Activated naive CD4-positive, alpha-beta T cell treated with anti-CD3 and anti-CD28 coated beads, Interleukin-2, amount 50 U/mL, for 72 hours (primary cell): ENCODE measurements at regions not wholly inside any gene's neighbourhood (a gene's known extent, or its start where the extent isn't known, plus 50 kb on each side); places are given as distances from the start of the nearest gene placed in this dataset.

Experiments used
- ATAC-seq, 2 donors: fragments of 150-1000 bp; cut with Tn5 transposase; 2 replicates each; pipeline ENCODE4 v1.10.0; 2021; ENCODE audit warnings: mild to moderate bottlenecking in 2 of 2, moderate library complexity in 2 of 2
- DNase-seq, 2 donors: peaks; one replicate each; pipeline ENCODE4 v3.0.0; 2021 to 2022; ENCODE audit warnings: low spot score in 2 of 2
- H3K27ac Mint-ChIP-seq, 2 donors: one replicate each; pipeline ENCODE4 v1.8.0; 2022; ENCODE audit warnings: mild to moderate bottlenecking in 2 of 2, mixed read lengths in 2 of 2
- H3K36me3 Mint-ChIP-seq, 2 donors: one replicate each; pipeline ENCODE4 v1.8.0; 2022; ENCODE audit warnings: mixed read lengths in 2 of 2
- H3K9me3 Mint-ChIP-seq, 2 donors: one replicate each; pipeline ENCODE4 v1.8.0; 2022; ENCODE audit warnings: mixed read lengths in 2 of 2

- Mint-ChIP-seq H3K36me3 (no peaks in the 10 kb centered on the region), H3K9me3 (no peaks in the 10 kb centered on the region), H3K27ac (peak overlapping the region in 1 of 2 donors; percentile 61)
- no peak for DNase-seq
- no peak for ATAC-seq
Measured at GRCh38 chr10:78770167-78771090, 298.3 kb upstream of the ZMIZ1 start.

GRCh38 chr10:78771260-78771659 is 297.5 kb upstream of the ZMIZ1 start:
- no peaks in the 10 kb centered on the region for H3K9me3 Mint-ChIP-seq
- DNase-seq, result no peak
- peak overlapping the region in 1 of 2 donors; percentile 15 for H3K27ac Mint-ChIP-seq
- H3K36me3 Mint-ChIP-seq, result no peaks in the 10 kb centered on the region
- no peak for ATAC-seq

DNA sequence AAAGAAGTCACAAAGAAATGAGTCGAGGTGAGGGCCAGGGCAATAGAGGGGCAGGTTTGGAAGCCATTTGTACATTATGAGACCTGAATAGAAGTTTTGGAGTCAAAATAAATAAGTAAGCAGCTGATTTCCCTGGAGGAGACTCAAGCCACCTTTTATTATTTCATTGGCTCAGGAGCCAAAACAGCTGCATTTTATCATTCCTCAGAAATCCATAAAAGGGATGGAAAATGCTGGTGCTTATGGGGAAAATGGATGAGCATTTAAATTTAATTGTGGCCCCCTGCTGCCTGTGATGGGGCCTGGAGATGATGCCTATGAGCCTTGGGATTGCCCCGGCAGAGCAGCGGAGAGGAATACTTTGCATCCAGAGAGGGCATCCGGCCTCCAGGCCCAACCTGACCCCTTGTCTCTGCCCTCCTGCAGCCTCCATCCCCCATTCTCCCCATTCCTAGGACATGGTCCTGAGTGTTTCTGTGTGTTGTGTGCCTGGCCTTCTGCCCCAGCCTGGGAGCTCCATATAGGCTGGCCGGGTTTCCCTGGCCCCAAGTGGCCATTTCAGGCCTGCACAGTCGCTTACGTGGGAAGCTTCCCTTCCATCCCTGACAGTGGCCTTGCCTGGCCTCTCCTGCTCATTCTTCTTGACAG is 296.8 kb upstream of the ZMIZ1 start:
- ATAC-seq (no peak), DNase-seq (no peak)
- H3K27ac Mint-ChIP-seq, result peak overlapping the region in 1 of 2 donors; percentile 15
- no peaks in the 10 kb centered on the region for H3K36me3 Mint-ChIP-seq
- H3K9me3 Mint-ChIP-seq, result no peaks in the 10 kb centered on the region

- DNase-seq (no peak), ATAC-seq (no peak)
- Mint-ChIP-seq H3K9me3 (no peaks in the 10 kb centered on the region), H3K36me3 (no peaks in the 10 kb centered on the region), H3K27ac (no peak overlapping the region)
Measured at GRCh38 chr10:78772486-78772885, 296.3 kb upstream of the ZMIZ1 start.

DNA sequence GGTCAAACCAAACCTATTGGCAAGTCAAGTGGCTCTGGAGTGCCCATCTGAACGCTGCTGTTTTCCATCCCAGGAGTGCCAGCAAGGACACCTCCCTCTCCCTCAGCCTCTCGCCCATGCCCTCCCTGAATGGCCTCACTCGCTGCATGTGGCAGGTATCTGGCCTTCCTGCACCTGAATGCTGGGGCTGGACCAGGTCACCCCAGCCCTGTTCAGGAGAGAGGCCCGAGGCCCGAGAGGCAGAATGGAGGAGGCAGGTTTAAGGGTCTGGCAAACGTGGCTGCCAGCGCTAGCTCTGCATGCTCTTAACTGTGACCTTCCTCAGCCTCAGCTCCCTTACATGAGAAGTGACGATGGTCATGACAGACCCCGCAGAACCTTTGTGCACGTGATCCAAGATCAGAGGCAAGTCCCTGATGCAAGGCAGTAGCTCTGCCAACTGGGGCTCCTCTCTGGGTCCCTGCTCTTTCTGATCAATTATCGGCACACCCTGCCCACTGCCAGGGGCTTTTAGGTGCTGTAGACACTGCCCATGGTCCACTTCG is 295.7 kb upstream of the ZMIZ1 start:
- no peak for ATAC-seq
- Mint-ChIP-seq H3K27ac (no peak overlapping the region), H3K36me3 (no peaks in the 10 kb centered on the region), H3K9me3 (no peaks in the 10 kb centered on the region)
- no peak for DNase-seq

DNA sequence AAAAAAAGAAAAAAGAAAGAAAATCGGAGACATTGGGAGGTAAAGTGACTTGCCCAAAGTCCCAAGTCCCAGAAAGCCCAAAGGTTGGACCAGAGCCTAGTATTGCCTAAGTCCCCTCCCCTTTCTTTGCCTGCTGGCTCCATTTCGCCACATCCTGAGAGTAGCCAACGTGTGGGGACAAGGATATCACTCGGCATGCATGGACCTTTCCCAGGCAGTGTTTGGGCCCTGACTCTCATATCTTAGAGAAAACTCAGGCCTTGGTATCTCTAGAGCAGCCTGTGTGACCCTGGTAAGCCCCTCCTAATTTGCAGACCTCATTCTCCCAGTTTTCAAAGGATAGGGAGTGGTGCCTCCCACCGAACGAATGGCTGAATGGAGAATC is 294.2 kb upstream of the ZMIZ1 start:
- Mint-ChIP-seq H3K27ac (no peak overlapping the region), H3K36me3 (no peaks in the 10 kb centered on the region), H3K9me3 (no peaks in the 10 kb centered on the region)
- DNase-seq (no peak), ATAC-seq (no peak)

DNA sequence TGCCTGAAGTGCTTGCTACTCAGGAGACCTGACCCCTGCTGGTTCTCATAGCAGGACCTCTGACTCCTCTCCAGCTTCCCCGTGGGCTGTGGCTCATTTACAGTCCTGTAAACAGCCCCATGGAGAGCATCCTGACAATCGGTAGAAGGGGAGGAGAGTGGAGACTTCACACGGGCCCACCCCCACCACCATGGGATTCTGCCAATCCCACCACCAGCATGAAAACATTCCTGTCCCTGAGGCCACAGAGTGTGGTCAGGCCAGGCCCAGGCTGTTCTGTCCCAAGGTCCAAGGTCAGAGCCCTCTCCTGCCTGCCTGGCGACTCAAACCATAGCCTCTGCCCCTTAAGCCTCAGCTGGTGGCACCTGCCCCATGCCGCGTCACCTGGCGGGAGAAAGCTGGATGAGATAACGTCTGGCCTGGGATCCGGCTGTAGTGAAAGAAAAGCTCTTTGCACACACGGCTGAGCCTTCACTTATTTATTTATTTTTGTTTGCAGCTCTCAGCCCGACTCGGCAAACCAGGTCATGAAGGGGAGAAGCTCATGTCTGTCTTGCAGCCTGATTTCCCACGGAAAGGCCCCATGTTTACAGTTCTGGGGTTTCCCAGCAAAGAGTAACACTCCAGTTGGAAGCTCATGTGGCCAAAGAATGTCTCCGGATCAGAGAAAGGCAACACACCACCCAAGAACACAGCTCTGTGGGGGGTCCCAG is 293.6 kb upstream of the ZMIZ1 start:
- ATAC-seq (no peak), DNase-seq (no peak)
- Mint-ChIP-seq H3K9me3 (no peaks in the 10 kb centered on the region), H3K36me3 (no peaks in the 10 kb centered on the region), H3K27ac (no peak overlapping the region)

GRCh38 chr10:78775891-78776290 is 292.9 kb upstream of the ZMIZ1 start:
- no peaks in the 10 kb centered on the region for H3K36me3 Mint-ChIP-seq
- H3K27ac Mint-ChIP-seq, result no peak overlapping the region
- no peaks in the 10 kb centered on the region for H3K9me3 Mint-ChIP-seq
- DNase-seq (no peak), ATAC-seq (no peak)

- no peaks in the 10 kb centered on the region for H3K9me3 Mint-ChIP-seq
- no peaks in the 10 kb centered on the region for H3K36me3 Mint-ChIP-seq
- DNase-seq, result no peak
- no peak for ATAC-seq
- H3K27ac Mint-ChIP-seq, result no peak overlapping the region
Measured at GRCh38 chr10:78776756-78777155, 292.0 kb upstream of the ZMIZ1 start.

GRCh38 chr10:78777466-78777865 is 291.3 kb upstream of the ZMIZ1 start:
- no peak overlapping the region for H3K27ac Mint-ChIP-seq
- H3K9me3 Mint-ChIP-seq, result no peaks in the 10 kb centered on the region
- no peaks in the 10 kb centered on the region for H3K36me3 Mint-ChIP-seq
- no peak for DNase-seq
- ATAC-seq, result no peak

GRCh38 chr10:78777867-78778266 is 290.9 kb upstream of the ZMIZ1 start:
- no peak overlapping the region for H3K27ac Mint-ChIP-seq
- no peaks in the 10 kb centered on the region for H3K36me3 Mint-ChIP-seq
- DNase-seq (no peak), ATAC-seq (no peak)
- H3K9me3 Mint-ChIP-seq, result no peaks in the 10 kb centered on the region

- H3K27ac Mint-ChIP-seq, result peak overlapping the region in 1 of 2 donors; percentile 60
- H3K9me3 Mint-ChIP-seq, result no peaks in the 10 kb centered on the region
- no peaks in the 10 kb centered on the region for H3K36me3 Mint-ChIP-seq
- ATAC-seq (no peak), DNase-seq (no peak)
Measured at GRCh38 chr10:78778444-78779338, 290.1 kb upstream of the ZMIZ1 start.

GRCh38 chr10:78779339-78779955 is 289.3 kb upstream of the ZMIZ1 start:
- ATAC-seq (no peak), DNase-seq (no peak)
- no peaks in the 10 kb centered on the region for H3K9me3 Mint-ChIP-seq
- no peak overlapping the region for H3K27ac Mint-ChIP-seq
- H3K36me3 Mint-ChIP-seq, result no peaks in the 10 kb centered on the region

DNA sequence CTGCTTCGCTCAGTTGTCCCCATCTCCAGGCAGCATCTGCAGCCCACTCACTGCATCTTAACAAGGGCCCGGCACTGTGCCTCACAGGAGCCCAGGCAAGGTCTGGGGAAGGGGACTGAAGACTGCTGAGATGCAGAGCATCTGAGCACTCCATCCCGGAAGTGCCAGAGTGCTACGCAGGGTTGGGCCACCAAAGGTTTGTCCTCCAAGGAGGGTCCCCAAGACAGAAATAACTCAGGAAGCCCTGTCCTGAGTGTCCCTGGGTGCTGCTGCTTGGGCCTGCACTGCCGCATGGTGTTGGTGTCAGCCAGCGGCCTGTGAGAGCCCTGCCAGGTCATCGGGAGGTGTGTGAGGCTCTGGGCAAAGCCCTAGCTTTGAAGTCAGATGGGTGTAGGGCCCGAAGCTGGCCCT is 288.2 kb upstream of the ZMIZ1 start:
- Mint-ChIP-seq H3K36me3 (no peaks in the 10 kb centered on the region), H3K27ac (no peak overlapping the region), H3K9me3 (no peaks in the 10 kb centered on the region)
- ATAC-seq (no peak), DNase-seq (no peak)

- no peak overlapping the region for H3K27ac Mint-ChIP-seq
- DNase-seq (no peak), ATAC-seq (no peak)
- H3K9me3 Mint-ChIP-seq, result no peaks in the 10 kb centered on the region
- H3K36me3 Mint-ChIP-seq, result no peaks in the 10 kb centered on the region
Measured at GRCh38 chr10:78781251-78781913, 287.4 kb upstream of the ZMIZ1 start.
